ENCODE measurements at regions not wholly inside any gene's neighbourhood (a gene's known extent, or its start where the extent isn't known, plus 50 kb on each side); places are given as distances from the start of the nearest gene placed in this dataset.

DNA sequence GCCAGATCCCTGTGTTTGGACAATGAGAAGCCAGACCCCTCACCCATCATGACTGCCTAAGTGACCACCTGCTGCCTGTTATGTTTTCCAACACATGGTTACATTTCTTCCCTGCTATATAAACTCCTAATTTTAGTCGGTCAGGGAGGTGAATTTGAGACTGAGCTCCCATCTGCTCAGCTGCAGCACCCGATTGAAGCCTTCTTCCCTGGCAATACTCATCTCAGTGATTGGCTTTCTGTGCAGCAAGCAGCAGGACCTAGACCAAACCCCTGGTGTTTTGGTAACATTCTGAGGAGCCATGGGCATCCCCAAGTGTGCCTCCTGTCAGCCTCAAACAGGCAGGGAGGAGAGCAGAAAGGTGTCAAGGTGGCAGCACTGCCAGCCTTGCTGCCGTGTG, 141.2 kb downstream of the CD8B2 start:
- DNase-seq (ENCODE audit: low read depth) = no peak

DNA sequence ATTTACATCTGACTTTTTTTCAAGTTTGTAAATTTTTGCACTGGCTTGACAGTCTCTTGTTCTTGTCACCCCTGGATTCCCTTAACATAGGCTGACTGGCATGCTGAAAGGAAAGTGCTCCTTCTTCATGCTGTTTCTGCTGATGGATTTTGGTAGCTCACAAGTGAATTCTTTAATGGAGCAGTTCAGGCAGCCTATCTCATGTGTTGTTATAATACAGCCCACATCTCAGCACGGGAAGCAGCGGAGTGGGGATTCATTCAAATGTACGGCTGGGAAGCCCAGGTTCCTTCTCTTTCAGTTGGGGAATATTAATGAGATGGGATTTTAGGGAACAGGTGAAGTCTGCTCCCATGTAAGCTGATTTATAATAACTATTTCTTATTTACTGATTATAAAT, 142.8 kb downstream of the CD8B2 start:
- DNase-seq (ENCODE audit: low read depth) = no peak

DNA sequence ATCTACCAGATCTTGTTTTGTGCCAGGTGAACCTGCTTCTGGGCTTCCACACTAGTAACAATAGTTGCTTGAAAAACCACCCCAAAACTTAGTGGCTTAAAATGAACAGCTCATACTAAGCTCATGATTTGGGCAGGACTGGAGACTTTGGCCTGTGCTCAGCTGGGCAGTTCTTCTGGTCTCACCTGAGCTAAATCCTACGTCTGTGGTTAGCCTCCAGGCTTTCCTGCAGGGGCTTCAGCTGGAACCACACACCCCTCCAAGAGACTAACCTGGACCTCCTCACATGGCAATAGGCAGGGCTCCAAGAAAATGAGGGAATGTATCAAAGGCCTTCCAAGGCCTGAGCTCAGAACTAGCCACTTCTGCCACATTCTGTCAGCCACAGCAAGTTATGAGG, 144.1 kb downstream of the CD8B2 start:
- no peak for DNase-seq (ENCODE audit: low read depth)

DNA sequence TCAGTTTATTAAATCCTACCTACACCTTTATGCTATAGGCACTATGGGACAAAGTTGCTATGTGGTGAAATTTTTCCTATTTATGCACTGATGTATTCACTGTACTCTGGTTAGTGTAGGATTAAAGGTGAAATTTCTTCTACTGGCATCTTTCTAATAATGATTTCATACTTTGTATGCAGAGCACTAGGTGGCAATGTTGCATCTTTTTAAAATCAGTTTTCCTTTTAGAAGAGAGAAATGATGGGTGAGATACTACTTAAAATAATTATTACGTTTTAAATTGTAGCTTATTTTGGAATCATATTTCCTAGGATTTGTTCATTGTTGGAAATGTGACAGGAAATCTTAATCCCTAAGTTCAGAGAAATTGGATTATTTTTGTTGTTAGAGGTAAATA, 150.9 kb downstream of the CD8B2 start:
- no peak for DNase-seq (ENCODE audit: low read depth)

DNA sequence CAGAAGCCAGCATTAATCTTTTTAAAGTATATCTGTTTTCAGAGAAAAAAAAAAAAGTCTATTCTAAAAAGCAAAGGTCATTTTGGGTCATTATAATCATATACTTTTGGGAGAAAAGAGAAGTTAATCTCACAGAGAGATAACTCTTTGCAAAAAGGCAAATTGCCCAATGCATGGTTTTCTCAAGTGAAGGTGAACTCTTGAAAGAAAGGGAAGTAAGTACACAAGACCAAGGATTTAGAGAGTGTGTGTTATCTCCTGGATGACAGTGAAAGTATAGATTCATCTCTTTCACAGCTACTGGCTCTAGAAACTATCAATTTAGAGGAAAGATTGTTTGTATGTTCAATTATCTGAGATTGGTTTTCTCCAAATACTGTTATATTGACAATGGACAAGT, 151.4 kb downstream of the CD8B2 start:
- no peak for DNase-seq (ENCODE audit: low read depth)

DNA sequence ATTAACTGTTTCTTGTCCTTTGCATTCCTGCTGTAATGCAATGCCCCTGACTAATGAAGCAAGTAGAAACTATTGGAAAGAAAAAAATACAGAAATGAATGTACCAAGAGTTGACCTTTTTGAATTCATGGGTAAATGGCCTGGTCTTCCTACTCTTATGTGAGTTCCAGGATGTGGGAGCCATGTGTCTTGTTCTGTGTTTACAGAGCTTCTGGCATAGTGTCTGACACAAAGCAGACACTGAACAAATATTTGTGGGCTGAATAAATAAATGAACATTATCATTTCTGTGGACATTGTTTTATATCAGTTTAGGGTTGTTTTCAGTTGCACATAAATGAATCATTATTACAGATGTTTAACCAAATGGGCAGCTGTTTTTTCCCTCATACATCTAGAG, 155.5 kb downstream of the CD8B2 start:
- DNase-seq (ENCODE audit: low read depth) = no peak

DNA sequence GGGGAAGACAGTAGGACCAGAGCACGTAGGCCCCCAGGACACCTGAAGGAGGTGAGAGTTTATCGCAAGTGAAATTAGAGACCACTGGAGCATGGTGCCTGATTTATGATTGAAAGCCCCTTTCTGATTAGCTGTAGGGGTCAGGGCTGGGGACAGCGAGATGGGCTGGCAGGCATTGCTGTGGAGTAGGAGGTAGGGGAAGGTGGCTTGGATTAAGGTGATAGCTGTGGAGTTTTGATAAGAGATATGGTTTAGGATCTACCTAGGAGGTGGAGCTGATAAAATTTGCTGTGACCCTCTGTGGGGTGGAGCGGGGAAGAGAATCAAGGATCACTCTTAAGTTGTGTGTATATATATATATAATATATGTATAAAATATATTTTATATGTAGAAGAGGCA, 157.5 kb downstream of the CD8B2 start:
- no peak for DNase-seq (ENCODE audit: low read depth)

DNA sequence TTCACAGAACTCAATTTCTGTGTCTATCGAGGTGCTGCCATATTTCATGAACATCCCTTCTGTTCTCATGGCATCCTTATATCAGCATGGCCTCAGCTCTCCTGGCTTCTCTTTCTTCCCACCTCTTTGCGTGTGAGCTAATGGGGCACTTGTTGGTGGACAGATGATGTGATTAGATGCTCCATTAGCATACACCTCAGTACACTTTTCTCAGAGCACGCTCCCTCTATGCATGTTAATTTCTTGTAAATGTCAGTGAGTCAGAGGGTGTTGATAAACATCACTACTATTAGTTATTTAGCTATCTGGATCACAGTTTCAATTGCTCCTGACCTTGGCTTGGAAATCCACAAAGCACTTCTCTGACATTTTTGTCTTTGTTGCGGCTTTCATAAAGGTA, 159.4 kb downstream of the CD8B2 start:
- DNase-seq (ENCODE audit: low read depth) = no peak

DNA sequence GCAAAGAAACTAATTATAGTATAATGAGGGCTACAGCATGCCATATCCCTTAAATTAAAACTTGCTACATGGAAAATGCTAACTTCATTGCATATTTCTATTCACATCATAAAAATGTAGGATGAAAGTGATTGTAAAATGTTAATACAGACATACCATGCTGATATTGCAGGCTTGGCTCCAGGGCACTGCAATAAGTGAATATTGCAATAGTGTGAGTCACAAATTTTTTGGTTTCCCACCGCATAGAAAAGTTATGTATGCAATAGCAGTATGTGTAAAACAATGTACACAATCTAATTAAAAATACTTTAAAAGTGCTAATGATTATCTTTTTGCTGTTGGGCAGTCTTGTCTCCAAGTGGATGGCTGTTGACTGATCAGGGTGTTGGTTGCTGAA, 162.1 kb downstream of the CD8B2 start:
- no peak for DNase-seq (ENCODE audit: low read depth)

DNA sequence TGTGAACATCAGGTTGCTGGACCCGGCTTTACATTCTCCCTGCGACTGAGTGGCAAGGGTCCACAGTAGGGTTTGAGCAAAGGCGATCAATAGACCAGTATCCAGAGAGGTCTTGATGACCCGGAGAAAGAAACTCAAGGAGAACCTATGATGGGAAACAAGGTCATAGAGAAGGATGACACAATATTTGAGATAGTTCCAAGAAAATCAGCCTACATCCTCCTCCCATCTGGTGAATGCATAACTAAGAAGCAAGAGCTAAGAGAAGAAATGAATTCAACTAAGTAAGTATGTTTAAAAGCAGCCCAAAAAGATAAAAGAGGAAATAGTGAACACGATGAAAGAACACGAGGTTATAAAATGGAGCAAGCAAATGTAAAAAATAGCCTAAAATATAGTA, 166.3 kb downstream of the CD8B2 start:
- DNase-seq (ENCODE audit: low read depth) = no peak

DNA sequence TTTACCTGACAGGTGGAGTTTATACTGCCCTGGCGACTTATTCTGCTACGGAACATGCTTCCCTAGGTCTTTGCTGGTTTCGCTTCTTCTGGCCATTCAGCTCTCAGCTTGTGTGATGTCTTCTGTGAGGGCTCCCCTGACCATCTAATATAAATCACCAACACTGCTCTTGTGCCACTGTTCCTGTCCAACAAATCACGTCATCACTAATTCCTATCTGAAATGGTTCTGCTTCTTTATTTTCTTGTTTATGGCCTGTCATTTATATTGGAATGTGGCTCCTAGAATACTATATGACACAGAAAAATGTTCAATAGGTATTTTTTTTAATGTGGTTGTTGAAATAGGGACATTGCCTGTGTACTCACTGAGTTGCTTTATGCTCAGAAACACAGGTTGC, 171.5 kb downstream of the CD8B2 start:
- DNase-seq (ENCODE audit: low read depth) = no peak

DNA sequence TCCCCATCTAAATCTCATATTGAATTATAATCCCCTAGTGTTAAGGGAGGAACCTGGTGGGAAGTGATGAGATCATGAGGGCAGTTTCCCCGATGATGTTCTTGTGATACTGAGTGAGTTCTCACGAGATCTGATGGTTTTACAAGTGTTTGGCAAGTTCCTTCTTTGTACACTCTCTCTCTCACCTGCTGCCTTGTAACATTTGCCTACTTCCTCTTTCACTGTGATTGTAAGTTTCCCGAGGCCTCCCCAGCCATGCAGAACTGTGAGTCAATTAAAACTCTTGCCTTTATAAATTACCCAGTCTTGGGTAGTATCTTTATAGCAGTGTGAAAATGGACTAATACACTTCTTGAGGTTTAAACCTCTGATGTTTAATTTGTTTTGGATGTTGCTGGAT, 177.5 kb downstream of the CD8B2 start:
- DNase-seq (ENCODE audit: low read depth) = no peak

DNA sequence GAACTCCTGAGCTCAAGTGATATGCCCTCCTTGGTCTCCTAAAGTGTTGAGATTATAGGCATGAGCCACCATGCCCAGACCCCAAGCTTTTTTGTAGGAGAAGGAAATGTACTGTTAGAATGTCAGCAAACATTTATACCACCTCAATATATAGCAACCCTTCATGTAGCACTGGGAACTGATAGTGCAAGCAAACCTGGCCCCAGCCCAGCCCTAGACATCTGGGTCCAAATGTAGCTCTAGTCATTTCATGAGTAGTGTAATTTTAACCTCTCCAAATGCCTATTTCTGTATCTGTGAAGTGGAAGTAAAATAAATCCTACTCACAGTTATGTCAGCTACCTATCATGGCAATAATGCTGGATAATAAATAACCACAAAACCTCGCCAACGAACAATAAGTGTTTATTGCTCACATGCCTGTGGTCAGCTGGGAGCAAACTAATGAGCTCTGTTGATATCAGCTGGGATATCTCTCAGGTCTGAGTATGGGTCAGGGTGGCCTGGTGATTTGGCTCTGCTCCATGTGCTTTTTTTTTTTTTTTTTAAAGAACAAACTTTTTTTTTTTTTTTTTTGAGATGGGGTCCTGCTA, 180.4 kb downstream of the CD8B2 start:
- no peak for DNase-seq (ENCODE audit: low read depth)

DNA sequence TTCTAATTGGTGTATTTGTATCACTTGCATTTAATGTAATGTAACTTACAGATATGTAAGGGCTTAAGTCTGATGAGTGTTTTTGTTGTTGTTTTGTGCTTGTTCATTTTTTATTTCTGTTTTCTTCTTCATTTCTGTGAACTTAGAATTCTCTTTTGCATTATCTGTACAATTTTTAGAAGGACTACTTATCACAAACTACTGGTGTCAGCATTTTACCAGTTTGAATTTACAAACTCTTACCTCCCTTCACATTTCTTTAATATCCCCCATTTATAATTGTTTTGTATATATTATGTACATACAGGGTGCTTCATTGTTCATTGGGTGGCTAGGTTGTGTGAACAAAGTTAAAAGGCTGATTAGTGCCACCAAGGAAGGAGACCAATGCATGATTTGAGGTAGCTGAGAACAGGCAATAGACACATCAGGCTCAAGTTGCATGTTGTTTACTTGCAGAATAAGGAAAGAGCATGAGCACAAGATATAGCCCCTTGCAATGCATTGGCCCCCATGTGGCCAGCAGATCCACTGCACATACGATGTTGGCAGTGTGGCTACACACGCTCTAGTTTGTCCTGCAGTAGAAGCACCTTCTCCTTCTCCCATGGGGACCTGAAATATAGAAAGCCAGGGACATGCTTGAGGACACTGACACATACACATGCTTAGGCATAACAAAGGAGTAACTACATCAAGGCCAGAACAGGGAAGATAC, 198.2 kb downstream of the CD8B2 start:
- no peak for DNase-seq (ENCODE audit: low read depth)

DNA sequence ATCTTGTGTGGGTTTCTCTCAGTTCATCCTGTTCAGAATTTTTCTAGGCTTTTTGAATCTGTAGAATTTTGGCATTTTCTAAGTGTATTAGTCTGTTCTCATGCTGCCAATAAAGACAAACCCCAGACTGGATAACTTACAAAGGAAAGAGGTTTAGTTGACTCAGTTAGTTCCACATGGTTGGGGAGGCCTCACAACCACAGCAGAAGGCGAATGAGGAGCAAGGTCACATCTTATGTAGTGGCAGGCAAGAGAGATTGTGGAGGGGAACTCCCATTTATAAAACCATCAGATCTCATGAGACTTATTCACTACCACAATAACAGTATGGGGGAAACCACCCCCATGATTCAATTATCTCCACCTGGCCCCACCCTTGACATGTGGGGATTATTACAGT, 199.2 kb downstream of the ST6GAL2 start:
- no peak for DNase-seq (ENCODE audit: low read depth)

DNA sequence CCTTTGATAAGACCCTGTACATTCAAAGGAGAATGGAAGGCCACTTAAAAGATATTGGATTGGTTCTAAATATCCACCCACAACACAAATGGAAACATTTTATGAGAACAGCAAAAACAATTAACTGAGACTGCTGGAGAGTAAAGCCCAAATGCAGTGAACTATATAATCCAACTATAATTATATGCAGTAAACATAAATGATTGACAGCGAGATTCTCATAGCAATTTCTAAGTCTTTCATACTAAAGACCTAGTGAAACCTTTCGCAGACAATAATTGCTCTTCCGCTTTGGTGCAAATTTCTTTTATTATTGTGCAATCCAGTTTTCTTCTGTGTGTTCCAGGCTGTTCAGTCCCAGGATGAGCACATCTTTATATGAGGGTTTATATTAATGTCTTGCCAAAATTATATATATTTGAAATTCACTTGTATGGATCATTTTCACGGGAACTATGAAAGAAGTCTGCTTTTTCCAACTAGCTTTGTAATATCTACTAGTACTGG, 190.9 kb downstream of the ST6GAL2 start:
- no peak for DNase-seq (ENCODE audit: low read depth)

DNA sequence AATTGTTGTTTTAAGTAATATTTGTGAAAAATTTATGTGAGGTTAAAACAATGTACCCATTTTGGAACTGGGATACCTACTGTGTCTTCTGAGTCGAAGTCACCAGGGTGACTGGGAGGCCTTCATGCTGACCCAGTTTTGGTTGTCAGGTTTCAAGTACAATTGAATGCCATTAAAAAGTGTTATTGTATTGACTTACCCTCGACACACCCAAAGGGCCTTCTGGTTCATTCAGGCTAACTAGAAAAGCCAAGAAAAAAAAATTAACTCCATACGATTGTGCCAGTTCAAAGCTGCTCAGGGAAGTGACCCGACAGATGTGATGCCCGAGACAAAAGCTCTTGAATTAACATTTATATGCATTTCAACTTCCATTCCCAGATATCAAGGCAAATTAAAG, 190.0 kb downstream of the ST6GAL2 start:
- DNase-seq (ENCODE audit: low read depth) = no peak

DNA sequence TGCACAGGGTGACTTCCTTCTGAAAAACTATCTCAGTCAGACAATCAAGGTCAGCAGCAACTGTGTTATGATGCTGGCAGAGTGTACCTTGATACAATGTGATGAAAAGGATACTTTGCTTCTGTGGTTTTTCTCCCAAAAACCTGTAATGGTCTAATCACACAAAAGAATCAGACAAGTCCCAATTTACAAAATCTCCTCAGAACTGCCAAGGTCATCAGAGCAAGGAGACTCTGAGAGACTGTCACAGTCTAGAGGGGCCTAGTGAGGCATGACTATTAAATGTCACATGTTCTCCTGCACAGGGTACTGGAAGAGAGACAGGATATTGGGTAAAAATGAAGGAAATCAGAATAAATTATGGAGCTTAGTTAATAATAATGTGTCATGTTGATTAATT, 185.4 kb downstream of the ST6GAL2 start:
- no peak for DNase-seq (ENCODE audit: low read depth)

DNA sequence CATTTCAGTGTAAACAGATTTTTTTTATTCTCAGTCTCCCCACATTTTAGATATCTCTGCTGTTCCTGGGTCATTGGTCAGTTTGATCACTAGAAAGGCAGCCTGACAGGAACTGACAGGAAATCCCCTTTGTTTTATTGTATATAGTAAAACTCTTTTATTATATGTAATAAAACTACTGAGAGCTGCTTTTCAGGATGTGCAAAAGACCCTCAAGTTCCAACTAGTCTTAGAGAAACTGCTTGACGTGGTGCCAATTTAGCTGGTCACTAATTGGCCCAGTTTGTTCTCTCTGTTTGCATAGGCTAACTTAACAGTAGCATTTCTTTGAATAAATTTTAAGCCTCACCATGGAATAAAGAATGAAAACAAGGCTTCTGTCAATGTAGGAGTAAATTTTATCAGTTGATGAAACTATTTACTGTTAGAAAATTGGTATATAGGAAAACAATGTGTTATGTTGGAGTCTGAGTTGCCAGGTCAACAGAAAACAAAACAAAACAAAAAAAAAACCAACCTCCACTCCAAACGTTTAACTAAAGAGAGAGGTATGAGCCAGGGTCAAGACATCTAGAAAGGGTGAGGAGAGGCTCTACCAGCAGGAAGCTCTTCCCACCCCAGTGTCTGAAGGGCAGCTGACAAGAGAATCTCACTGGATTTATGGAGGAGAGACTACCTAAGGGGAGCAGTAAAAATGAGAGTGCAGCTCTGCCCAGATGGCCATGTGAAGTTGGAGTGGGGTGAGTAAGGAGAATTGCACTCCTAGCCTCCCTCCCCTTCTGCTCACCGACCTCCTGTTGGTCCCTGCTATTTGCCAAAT, 184.6 kb downstream of the ST6GAL2 start:
- no peak for DNase-seq (ENCODE audit: low read depth)

DNA sequence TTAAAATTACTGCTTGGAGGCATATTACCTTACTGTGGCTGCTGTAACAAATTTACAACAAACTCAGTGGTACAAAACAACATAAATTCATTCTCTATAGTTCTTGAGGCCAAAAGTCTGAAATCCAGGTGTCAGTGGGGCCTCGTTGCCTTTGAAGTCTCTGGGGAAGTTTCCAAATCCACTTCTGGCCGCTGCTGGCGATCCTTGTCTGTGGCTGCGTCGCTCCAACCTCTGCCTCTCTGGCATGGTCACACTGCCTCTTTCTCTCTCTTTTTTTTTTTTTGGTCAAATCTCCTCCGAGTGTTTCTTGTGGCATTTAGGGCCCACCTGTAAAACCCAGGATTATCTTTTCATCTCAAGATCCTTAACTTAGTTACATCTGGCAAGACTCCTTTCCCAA, 182.8 kb downstream of the ST6GAL2 start:
- DNase-seq (ENCODE audit: low read depth) = no peak

DNA sequence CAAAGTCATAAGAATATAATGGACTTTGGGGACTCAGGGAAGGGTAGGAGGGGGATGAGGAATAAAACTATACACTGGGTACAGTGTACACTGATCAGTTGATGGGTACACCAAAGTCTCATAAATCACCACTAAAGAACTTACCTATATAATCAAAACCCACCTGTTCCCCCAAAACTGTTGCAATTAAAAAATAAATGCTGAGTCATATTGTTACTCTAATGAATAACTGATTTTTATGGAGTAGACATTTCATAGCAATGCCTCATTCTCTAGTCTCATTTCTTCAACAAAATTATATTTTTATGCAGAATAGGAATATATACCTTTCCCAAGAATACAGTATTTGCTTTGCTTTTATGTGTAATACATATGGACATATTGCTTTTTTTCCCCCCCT, 181.2 kb downstream of the ST6GAL2 start:
- no peak for DNase-seq (ENCODE audit: low read depth)

DNA sequence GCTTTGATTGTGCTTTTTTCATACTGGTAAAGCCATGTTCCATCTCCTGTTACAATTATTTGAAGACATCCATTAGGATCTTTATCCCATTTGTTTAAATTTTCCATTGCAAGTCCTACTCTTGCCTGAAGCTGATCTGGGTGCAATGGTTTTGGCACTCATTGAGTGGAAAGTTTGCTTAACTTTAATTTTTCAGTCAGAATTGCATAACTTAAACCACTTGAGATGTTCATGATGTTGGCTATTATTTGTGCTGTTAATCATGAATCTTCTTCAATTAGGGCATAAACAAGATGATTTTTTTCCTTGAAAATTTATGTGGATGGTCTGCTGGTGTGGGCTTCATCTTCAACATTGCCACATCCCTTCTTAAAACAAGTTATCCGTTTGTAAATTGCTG, 180.1 kb downstream of the ST6GAL2 start:
- DNase-seq (ENCODE audit: low read depth) = no peak

DNA sequence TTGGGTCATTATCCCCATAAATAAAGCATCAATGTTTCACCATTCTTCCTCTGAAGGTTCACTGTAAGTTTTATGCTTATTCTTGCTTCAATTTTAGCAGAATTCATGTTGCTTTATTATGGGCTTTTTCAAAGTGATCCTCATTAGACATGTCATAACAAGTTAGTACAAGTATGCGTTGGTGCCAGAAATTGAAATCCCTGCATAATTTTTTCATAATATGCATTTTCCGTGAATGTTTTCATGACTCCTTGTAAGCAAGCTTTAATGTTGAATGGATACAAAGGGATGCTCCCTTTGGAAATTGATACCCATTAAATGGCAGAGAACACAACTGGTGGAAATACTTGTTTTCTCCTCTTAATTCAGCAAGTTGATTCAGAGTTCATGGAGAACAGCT, 179.7 kb downstream of the ST6GAL2 start:
- DNase-seq (ENCODE audit: low read depth) = no peak
